IPS DF 4.7 (cell line): ENCODE measurements at regions not wholly inside any gene's neighbourhood (a gene's known extent, or its start where the extent isn't known, plus 50 kb on each side); places are given as distances from the start of the nearest gene placed in this dataset.

Experiments used
- DNase-seq: peaks from one replicate; pipeline ENCODE4 v3.0.0-alpha.2; 2013; ENCODE audit warnings: low spot score; ENCODE audit errors: extremely low read depth

DNA sequence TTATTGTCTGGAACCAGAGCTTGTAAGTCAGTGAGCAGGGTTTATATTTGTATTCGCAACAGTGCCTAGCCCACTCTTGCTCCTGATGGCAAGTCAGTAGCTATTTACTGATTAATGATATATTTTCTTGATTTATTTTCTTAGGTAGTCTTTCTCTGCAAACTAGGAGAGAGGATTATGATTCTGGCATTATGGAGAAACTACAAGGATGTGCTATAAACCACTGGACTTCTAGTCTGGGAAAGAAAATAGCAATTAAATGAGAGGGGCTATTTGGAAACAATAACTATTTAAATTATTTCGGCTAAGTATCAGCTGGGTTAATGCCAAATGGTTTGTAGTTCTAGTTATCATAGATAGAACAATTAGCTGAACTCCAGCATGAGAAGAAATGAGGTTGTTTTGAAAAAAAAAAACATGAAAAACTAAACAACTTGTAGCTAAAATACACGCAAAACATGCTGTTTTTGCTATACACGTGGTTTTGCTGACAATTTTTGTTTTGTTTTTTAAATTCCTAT, 304.9 kb upstream of the TCF21 start:
- no peak for DNase-seq

- DNase-seq = no peak
Observed at GRCh38 chr6:133584823-133585222, 304.1 kb upstream of the TCF21 start.

GRCh38 chr6:133585978-133586377, 302.9 kb upstream of the TCF21 start:
- DNase-seq = no peak

DNA sequence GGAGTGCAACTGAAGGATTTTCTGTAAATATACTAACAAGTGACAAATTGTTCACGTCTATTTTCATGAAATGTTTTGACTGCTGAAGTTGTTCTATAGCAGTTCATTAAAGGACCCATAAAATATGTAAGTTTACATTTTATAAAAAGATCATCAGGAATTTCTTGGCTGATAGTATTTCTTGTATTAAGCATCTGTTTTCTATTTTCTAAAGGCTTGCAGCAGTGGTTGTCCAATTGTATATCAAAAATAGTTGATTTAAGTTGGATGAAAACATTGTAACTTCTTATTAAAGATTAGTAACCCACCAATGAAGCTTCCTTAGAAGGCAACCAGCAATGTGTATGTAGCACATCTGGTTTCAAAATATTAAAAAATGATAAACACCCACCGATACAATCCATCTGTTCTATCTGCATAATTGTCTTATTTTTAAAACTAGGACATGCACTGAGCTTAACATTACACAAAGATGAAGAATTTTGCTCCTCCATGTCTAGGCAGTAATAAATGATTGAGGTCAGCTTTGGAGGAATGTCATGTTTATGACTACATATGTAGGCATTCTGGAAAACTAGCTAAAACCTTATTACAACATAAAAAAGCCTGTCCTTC, 301.3 kb upstream of the TCF21 start:
- DNase-seq = no peak

DNA sequence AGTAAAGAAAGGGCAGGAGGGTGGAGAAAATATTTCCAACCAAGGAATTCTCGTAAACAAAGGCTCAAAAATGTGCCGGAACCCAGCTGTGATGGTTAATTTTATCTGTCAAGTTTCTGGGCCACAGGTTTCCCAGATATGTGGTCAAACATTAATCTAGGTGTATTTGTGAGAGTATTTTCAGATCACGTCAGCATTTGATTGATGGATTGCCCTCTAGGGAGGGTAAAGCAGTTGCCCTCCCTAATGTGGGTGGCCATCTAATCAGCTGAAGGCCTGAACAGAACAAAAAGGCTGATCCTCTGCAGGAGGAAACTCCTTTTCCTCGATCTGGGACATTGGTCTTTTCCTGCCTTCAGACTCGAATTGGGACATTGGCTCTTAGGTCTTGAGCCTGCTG, 298.7 kb upstream of the TCF21 start:
- DNase-seq = no peak

DNA sequence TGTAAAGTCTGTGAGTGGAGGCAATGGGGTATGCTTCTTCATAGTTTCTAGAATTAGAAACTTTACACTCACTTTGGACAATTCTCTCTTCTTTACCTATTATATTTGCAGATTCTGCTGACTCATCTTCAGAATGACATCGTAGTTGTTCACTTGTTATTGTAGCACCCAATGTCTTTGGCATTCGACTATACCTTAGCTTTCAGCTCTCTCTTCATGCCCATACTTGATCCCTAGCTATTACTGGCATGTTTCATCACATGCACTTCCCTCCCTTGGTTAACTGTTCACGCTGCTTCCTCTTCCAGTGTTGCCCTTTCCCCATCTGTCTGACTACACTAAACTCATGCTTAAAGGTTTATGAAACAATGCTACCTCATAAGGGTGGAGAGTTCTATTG, 298.1 kb upstream of the TCF21 start:
- no peak for DNase-seq

DNA sequence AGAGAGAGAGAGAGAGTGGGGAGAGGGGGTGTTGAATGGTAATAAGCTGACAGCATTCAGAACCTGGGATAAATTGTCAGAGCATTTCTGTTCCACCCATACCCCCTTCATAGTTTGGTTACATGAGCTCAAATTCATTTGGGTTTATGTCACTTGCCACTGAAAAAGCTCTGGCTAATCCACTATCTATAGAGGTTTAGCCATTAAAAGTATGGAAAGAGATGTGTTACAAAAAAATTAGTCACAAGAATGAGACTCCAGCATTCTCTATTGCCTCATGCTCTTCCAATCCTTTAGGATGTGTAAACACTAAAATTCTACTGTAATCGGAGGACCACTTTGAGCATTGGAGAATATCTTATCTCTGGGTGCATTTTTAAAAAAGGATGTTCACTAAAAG, 297.6 kb upstream of the TCF21 start:
- DNase-seq = no peak

DNA sequence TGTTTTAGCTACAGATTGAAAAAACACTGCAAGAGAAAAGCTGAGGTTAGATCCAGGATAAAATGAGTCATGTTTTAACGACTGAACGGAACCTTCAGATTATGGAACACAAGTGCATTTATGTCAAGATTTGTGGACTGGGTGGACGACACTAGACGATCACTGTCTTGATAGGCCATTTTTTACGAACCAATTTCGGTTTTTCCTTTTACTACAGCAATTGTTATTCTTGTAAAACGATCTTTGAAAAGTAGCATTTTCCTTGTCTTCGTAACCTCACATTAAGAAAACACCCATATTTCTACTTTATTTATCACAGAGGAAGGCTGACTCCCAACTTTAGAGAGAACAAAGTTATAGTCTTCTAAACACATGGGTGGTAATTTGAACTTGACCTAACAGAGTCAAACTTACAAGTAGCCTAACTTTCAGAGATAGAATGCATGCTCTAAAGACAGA, 294.2 kb upstream of the TCF21 start:
- DNase-seq = no peak

- DNase-seq = no peak
Observed at GRCh38 chr6:133595111-133595761, 293.7 kb upstream of the TCF21 start.

- DNase-seq = no peak
Observed at GRCh38 chr6:133606852-133607251, 282.1 kb upstream of the TCF21 start.

GRCh38 chr6:133608620-133609019, 280.3 kb upstream of the TCF21 start:
- no peak for DNase-seq

DNA sequence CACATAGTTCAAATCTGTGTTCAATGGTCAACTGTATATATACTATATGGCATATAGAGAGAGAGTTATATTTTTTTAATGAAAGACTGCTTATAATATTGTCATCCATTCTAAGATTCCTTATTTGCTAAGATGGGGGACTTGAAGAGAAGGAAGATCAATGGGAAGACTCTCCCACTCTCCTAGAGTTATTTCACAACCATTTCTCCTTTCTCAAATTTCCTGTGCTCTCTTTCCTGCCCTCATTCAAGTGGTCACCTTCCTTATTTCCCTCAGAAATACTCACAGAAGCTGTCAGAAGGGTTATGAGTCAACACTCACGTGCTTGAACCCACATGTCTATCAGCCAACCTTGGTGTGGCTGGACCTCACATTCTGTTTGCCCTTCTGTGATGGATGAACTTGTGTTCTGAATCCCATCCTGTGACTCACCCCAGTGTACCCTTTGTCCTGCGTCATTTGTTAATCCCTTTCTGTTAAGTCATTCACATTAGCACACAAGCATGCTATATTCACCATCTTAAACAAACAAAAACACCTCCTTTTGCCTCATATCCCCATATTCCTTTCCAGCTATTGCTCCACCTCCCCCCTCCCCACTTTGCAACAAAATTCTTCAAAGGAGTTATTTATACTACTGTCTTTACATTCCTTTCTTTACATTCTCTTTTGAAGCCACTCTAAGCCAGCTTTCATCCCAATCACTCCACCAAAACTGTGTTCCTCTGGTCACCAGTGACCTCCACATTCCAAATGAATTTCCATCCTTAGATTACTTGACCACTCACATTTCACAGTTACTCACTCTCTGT, 279.3 kb upstream of the TCF21 start:
- DNase-seq = no peak

GRCh38 chr6:133610227-133610840, 278.6 kb upstream of the TCF21 start:
- no peak for DNase-seq

- DNase-seq = no peak
Observed at GRCh38 chr6:133610971-133611370, 277.9 kb upstream of the TCF21 start.

DNA sequence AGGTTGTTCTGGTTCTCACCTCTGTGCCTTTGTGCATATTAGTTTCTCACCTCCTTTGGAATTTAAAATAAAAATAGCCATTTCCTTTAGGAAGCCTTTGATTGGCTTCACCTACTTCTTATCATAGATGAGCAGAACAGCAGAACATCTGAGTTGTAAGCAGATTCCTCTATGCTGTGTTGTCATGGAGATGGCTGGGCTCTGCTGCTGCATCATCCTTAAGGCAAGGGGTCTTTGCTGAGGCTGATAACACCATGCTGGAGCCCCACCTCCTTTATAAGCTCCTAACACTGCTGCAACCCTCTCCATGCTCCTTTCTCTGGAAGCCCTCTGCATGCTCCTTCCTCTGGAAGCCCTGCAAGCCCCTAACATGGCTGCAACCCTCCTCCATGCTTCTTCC, 276.5 kb upstream of the TCF21 start:
- DNase-seq = no peak

DNA sequence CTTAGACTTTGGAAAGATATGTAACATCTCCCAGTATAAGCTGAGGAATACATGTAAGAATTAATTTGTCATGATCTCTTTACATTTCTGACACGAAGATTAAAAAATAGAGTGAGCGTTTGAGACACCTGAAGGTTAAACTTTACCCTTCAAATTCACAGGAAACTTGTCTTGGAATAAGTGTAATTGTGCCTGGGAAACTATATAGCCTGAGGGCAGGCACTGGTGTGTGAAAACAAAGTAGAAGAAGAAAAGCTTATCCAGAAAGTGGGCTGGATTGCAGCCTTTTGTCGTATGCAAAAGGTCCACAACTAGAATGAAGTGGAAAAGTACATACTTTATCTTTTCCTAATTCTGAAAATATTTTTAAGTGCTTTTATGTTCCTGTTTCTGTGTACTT, 275.7 kb upstream of the TCF21 start:
- no peak for DNase-seq

DNA sequence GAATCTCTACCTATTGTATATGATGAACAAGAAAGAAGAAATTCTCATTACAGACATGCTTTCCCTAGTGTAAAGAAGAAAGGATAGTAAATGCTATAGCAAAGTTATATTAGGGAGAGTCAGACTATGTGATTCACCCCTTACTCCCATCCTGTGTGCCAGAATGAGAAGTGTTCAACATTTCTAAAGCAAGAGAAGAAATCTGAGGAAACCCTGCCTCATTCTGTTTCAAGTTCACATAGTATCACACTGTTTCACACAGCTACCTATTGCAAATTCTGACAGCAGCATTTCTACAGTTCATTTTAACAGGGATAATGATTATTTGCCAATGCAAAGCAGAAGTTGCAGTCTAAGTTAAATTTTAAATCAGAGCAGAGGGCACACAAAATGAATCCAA, 267.2 kb upstream of the TCF21 start:
- no peak for DNase-seq

- no peak for DNase-seq
Observed at GRCh38 chr6:133623065-133623464, 265.8 kb upstream of the TCF21 start.

- no peak for DNase-seq
Observed at GRCh38 chr6:133623621-133624020, 265.3 kb upstream of the TCF21 start.

- DNase-seq = no peak
Observed at GRCh38 chr6:133626096-133626666, 262.7 kb upstream of the TCF21 start.

- no peak for DNase-seq
Observed at GRCh38 chr6:133629970-133630369, 258.9 kb upstream of the TCF21 start.

- DNase-seq = no peak
Observed at GRCh38 chr6:133630651-133631050, 258.3 kb upstream of the TCF21 start.
